Nephron progenitor cell (in vitro differentiated cells): ENCODE measurements at regions not wholly inside any gene's neighbourhood (a gene's known extent, or its start where the extent isn't known, plus 50 kb on each side); places are given as distances from the start of the nearest gene placed in this dataset.

Source experiments
- DNase-seq: peaks from one replicate; pipeline ENCODE4 v3.0.0; 2021
- H3K27ac Mint-ChIP-seq: 2 replicates; pipeline ENCODE4 v1.8.0; 2021; ENCODE audit warnings: mild to moderate bottlenecking, moderate library complexity, mixed read lengths
- H3K27me3 Mint-ChIP-seq: 2 replicates; pipeline ENCODE4 v1.8.0; 2021; ENCODE audit warnings: mild to moderate bottlenecking, low read depth, mixed read lengths; ENCODE audit not compliant: poor library complexity
- H3K36me3 Mint-ChIP-seq: 2 replicates; pipeline ENCODE4 v1.8.0; 2021; ENCODE audit warnings: low read depth, mixed read lengths
- H3K4me1 Mint-ChIP-seq: 2 replicates; pipeline ENCODE4 v1.8.0; 2021; ENCODE audit warnings: mixed read lengths
- H3K4me3 Mint-ChIP-seq: 2 replicates; pipeline ENCODE4 v1.8.0; 2021; ENCODE audit warnings: mild to moderate bottlenecking, moderate library complexity, mixed read lengths
- H3K9me3 Mint-ChIP-seq: 2 replicates; pipeline ENCODE4 v1.8.0; 2021; ENCODE audit warnings: mild to moderate bottlenecking, moderate library complexity, mixed read lengths
- CTCF ChIP-seq: fragments of 200-600 bp; sonication (generic); IDR thresholded peaks from 2 replicates; pipeline ENCODE4 v1.5.0; 2021; ENCODE audit warnings: antibody characterized with exemption

- H3K9me3 Mint-ChIP-seq = no peaks in the 10 kb centered on the region
- H3K27me3 Mint-ChIP-seq = no peaks in the 10 kb centered on the region
- no peak overlapping the region for H3K4me3 Mint-ChIP-seq
- DNase-seq = no peak
- H3K4me1 Mint-ChIP-seq = peaks cover 46% of the 10 kb centered on the region
- no peaks in the 10 kb centered on the region for H3K36me3 Mint-ChIP-seq
- no peak for TF ChIP-seq CTCF
- no peak overlapping the region for H3K27ac Mint-ChIP-seq
Measured at GRCh38 chr2:147614471-147614870, 230.4 kb upstream of the ACVR2A start.

- Mint-ChIP-seq H3K4me3 (no peak overlapping the region), H3K9me3 (no peaks in the 10 kb centered on the region), H3K27ac (no peak overlapping the region), H3K27me3 (no peaks in the 10 kb centered on the region), H3K4me1 (peaks cover 26% of the 10 kb centered on the region), H3K36me3 (no peaks in the 10 kb centered on the region)
- TF ChIP-seq CTCF = no peak
- DNase-seq = no peak
Measured at GRCh38 chr2:147610496-147611040, 234.3 kb upstream of the ACVR2A start.

GRCh38 chr2:147609301-147609700, 235.5 kb upstream of the ACVR2A start:
- H3K36me3 Mint-ChIP-seq = no peaks in the 10 kb centered on the region
- no peak for TF ChIP-seq CTCF
- no peak for DNase-seq
- H3K9me3 Mint-ChIP-seq = no peaks in the 10 kb centered on the region
- H3K4me3 Mint-ChIP-seq = no peak overlapping the region
- H3K4me1 Mint-ChIP-seq = peaks cover 19% of the 10 kb centered on the region
- no peaks in the 10 kb centered on the region for H3K27me3 Mint-ChIP-seq
- no peak overlapping the region for H3K27ac Mint-ChIP-seq

DNA sequence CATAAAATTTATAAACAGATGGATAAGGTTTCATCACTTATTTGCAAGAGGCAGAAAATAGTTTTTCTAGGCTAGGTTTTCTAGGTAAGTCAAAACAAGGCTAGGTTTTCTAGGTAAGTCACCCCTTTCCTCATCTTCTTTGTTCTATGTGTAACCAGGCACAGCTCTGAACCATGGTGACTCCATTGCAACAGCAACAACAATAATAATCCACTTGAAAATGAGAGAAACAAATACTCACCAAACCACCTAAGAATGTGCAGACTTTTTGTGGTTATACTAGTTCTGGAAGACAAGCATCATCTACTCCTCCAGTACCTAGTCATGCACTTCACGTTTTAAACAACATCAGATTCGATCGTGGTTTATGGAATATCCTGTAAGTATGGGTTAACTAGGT, 237.4 kb upstream of the ACVR2A start:
- Mint-ChIP-seq H3K27me3 (no peaks in the 10 kb centered on the region), H3K4me1 (peaks cover 15% of the 10 kb centered on the region)
- DNase-seq = no peak

DNA sequence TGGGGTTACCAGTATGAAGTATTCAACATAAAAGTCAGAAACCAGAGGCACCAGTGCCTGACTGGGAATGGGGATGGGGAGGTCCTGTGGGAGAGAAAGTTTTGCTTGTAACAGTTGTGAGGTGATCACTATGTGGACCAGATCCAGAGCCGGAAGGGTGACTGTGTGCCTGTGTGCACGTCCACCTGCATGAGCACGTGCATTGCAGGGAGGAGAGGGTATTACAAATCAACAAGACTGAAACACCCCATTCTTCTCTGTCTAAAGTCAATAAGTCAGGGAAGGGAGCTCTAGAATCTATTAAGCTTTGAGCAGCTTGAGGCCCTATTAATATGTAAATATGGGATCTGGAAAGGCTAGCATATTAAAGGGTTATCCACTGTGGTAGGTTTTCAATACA, 241.0 kb upstream of the ACVR2A start:
- no peak for DNase-seq
- Mint-ChIP-seq H3K4me3 (no peak overlapping the region), H3K9me3 (peaks cover 21% of the 10 kb centered on the region), H3K27me3 (no peaks in the 10 kb centered on the region), H3K27ac (no peak overlapping the region), H3K4me1 (peaks cover 3% of the 10 kb centered on the region), H3K36me3 (peaks cover 3% of the 10 kb centered on the region)
- no peak for TF ChIP-seq CTCF

More for the DNA sequence above, 237.4 kb upstream of the ACVR2A start:
- no peak for TF ChIP-seq CTCF
- H3K4me3 Mint-ChIP-seq = no peak overlapping the region
- peaks cover 3% of the 10 kb centered on the region for H3K36me3 Mint-ChIP-seq
- no peak overlapping the region for H3K27ac Mint-ChIP-seq
- peaks cover 14% of the 10 kb centered on the region for H3K9me3 Mint-ChIP-seq

DNA sequence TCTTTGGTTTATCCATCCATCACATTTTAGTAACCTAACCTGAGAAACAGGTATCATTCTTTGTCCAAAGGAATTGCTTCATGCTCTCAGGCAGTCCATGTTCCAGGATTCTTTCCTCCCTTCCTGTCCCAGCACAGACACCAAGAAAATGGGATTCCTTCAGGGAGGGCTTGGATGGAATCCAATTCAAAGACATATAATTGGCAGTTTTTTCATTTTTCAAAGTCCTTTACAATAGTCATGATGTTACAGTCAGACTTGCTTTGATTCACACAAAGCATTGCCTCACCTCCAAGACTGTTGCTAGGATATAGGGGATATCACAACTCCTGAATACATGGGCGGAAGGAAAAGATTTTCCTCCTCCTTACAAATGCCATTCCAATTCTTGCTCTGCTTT, 241.4 kb upstream of the ACVR2A start:
- Mint-ChIP-seq H3K36me3 (peaks cover 3% of the 10 kb centered on the region), H3K4me3 (no peak overlapping the region), H3K27ac (no peak overlapping the region)

More for the DNA sequence above, 241.4 kb upstream of the ACVR2A start:
- Mint-ChIP-seq H3K27me3 (no peaks in the 10 kb centered on the region), H3K4me1 (peaks cover 3% of the 10 kb centered on the region), H3K9me3 (peaks cover 21% of the 10 kb centered on the region)
- DNase-seq = no peak
- no peak for TF ChIP-seq CTCF
